GM23248 (cell line): ENCODE measurements at regions not wholly inside any gene's neighbourhood (a gene's known extent, or its start where the extent isn't known, plus 50 kb on each side); places are given as distances from the start of the nearest gene placed in this dataset.

Experiments
- DNase-seq: peaks from one replicate; pipeline ENCODE4 v3.0.0-alpha.2; 2015
- H2AFZ ChIP-seq: fragments of 200-600 bp; sonication (generic); 2 replicates; pipeline ENCODE4 v1.6.1; 2016; ENCODE audit warnings: antibody characterized with exemption
- H3F3A ChIP-seq: fragments of 200-600 bp; sonication (generic); 2 replicates; pipeline ENCODE4 v1.6.1; 2016; ENCODE audit warnings: mild to moderate bottlenecking, antibody characterized with exemption, mixed run types; ENCODE audit not compliant: insufficient read depth
- H3K27ac ChIP-seq: fragments of 200-600 bp; sonication (generic); 2 replicates; pipeline ENCODE4 v1.5.1; 2016; ENCODE audit warnings: mild to moderate bottlenecking
- H3K27me3 ChIP-seq: fragments of 200-600 bp; sonication (generic); replicated peaks from 2 replicates; pipeline ENCODE4 v1.6.1; 2016; ENCODE audit warnings: mild to moderate bottlenecking; ENCODE audit not compliant: insufficient read depth
- H3K36me3 ChIP-seq: fragments of 200-600 bp; sonication (generic); 2 replicates; pipeline ENCODE4 v1.6.1; 2016; ENCODE audit warnings: low read depth, mild to moderate bottlenecking
- H3K4me1 ChIP-seq: fragments of 200-600 bp; sonication (generic); 2 replicates; pipeline ENCODE4 v1.6.1; 2016; ENCODE audit warnings: mild to moderate bottlenecking; ENCODE audit not compliant: insufficient read depth
- H3K4me2 ChIP-seq: fragments of 200-600 bp; sonication (generic); one replicate; pipeline ENCODE4 v1.6.1; 2016; ENCODE audit warnings: mild to moderate bottlenecking; ENCODE audit not compliant: unreplicated experiment
- H3K4me3 ChIP-seq: fragments of 200-600 bp; sonication (generic); 2 replicates; pipeline ENCODE4 v1.5.1; 2016; ENCODE audit warnings: mild to moderate bottlenecking
- H3K79me2 ChIP-seq: fragments of 200-600 bp; sonication (generic); 2 replicates; pipeline ENCODE4 v1.6.1; 2016; ENCODE audit warnings: mild to moderate bottlenecking; ENCODE audit not compliant: insufficient read depth
- H3K9ac ChIP-seq: fragments of 200-600 bp; sonication (generic); 2 replicates; pipeline ENCODE4 v1.6.1; 2016; ENCODE audit warnings: mild to moderate bottlenecking
- H3K9me2 ChIP-seq: fragments of 200-600 bp; sonication (generic); 2 replicates; pipeline ENCODE4 v1.6.1; 2016; ENCODE audit warnings: mixed run types, mild to moderate bottlenecking, moderate library complexity; ENCODE audit not compliant: insufficient read depth
- H3K9me3 ChIP-seq: fragments of 200-600 bp; sonication (generic); one replicate; pipeline ENCODE4 v1.6.1; 2017; ENCODE audit warnings: low read depth
- H4K20me1 ChIP-seq: fragments of 200-600 bp; sonication (generic); 2 replicates; pipeline ENCODE4 v1.6.0; 2016; ENCODE audit not compliant: insufficient read depth
- EZH2 ChIP-seq: fragments of 200-600 bp; sonication (generic); IDR thresholded peaks from 2 replicates; pipeline ENCODE4 v1.6.1; 2018; ENCODE audit warnings: antibody characterized with exemption, mild to moderate bottlenecking; ENCODE audit not compliant: insufficient read depth, poor library complexity, severe bottlenecking
- EZH2phosphoT487 ChIP-seq: fragments of 200-600 bp; sonication (generic); IDR thresholded peaks from 2 replicates; pipeline ENCODE4 v1.6.1; 2018; ENCODE audit warnings: antibody characterized with exemption, moderate library complexity, mild to moderate bottlenecking, low read depth; ENCODE audit not compliant: insufficient read depth
- WGBS, 2 experiments: methylation state at CpG; one replicate each; pipeline ENCODE4 v1.1.6; 2015 to 2017; ENCODE audit warnings: low lambda C conversion rate in 2 of 2, low coverage in 1 of 2; ENCODE audit errors: missing lambda C conversion rate in 2 of 2; 5-methylcytosine and 5-hydroxymethylcytosine counted together
- in situ Hi-C: fragments of 300-500 bp; cut with MboI; formaldehyde crosslinking; loops from 2 replicates; pipeline ENCODE4 v1.15.0; 2020

- H3K79me2 ChIP-seq = no peaks in the 10 kb centered on the region
- 72% methylated on average over 20 of the region's 22 CpGs for WGBS, 2 experiments
These were observed 242.8 kb downstream of the CCSER2 start for GRCh38 chr10:84571146-84571545.

GRCh38 chr10:84574102-84574501, 245.7 kb downstream of the CCSER2 start:
- no peak overlapping the region for H2AFZ ChIP-seq
- H3K4me2 ChIP-seq = no peak overlapping the region
- no peaks in the 10 kb centered on the region for H3K79me2 ChIP-seq
- peak; percentile 14 for DNase-seq
- H3K27ac ChIP-seq = no peak overlapping the region
- H3K4me3 ChIP-seq = no peak overlapping the region
- in situ Hi-C loops = no loop called here
- H3K9me2 ChIP-seq = no peaks in the 10 kb centered on the region
- WGBS, 2 experiments = 17 to 21% methylated on average over 1 of the region's 1 CpG
- H3K36me3 ChIP-seq = no peaks in the 10 kb centered on the region
- H3F3A ChIP-seq = no peaks in the 10 kb centered on the region
- H3K9ac ChIP-seq = no peak overlapping the region
- H3K4me1 ChIP-seq = no peaks in the 10 kb centered on the region
- no peaks in the 10 kb centered on the region for H4K20me1 ChIP-seq
- no peak for TF ChIP-seq EZH2phosphoT487
- TF ChIP-seq EZH2 = no peak
- no peaks in the 10 kb centered on the region for H3K9me3 ChIP-seq
- H3K27me3 ChIP-seq = no peaks in the 10 kb centered on the region

More at GRCh38 chr10:84571146-84571545, 242.8 kb downstream of the CCSER2 start:
- Histone ChIP-seq H3K9me3 (no peaks in the 10 kb centered on the region), H4K20me1 (no peaks in the 10 kb centered on the region), H3K27me3 (no peaks in the 10 kb centered on the region), H3K9me2 (no peaks in the 10 kb centered on the region), H3K4me1 (no peaks in the 10 kb centered on the region), H3K4me3 (no peak overlapping the region), H3K27ac (no peak overlapping the region), H2AFZ (no peak overlapping the region), H3K9ac (no peak overlapping the region), H3F3A (no peaks in the 10 kb centered on the region), H3K36me3 (no peaks in the 10 kb centered on the region), H3K4me2 (no peak overlapping the region)
- TF ChIP-seq EZH2phosphoT487 = no peak
- TF ChIP-seq EZH2 = no peak
- in situ Hi-C loops = no loop called here
- DNase-seq = no peak

DNA sequence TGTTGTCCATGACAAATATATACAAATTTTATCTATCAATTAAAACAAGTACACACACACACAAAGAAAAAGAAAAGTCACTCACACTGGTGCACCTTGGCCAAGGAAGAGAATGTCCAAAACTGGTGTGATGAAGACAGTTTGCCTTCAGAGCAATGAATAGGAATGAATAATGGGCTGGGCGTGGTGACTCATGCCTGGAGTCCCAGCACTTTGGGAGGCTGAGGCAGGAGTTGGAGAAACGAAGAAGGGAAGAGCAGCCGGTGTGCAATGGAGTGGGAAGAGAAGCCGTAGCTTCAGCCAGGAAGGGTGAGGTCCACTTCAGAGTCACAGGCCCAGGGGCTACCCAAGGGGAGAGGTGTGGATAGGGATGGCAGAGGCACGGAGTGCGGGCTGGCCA, 253.6 kb downstream of the CCSER2 start:
- Histone ChIP-seq H4K20me1 (no peaks in the 10 kb centered on the region), H3K9ac (no peak overlapping the region), H3K4me1 (no peaks in the 10 kb centered on the region), H3F3A (no peaks in the 10 kb centered on the region), H3K4me3 (no peak overlapping the region), H3K4me2 (no peak overlapping the region), H3K9me2 (no peaks in the 10 kb centered on the region), H2AFZ (no peak overlapping the region), H3K79me2 (no peaks in the 10 kb centered on the region), H3K9me3 (no peaks in the 10 kb centered on the region), H3K27ac (no peak overlapping the region), H3K36me3 (no peaks in the 10 kb centered on the region), H3K27me3 (no peaks in the 10 kb centered on the region)
- DNase-seq = no peak
- no peak for TF ChIP-seq EZH2
- TF ChIP-seq EZH2phosphoT487 = no peak
- WGBS, 2 experiments = 29 to 36% methylated on average over 6 of the region's 6 CpGs
- in situ Hi-C loops = no loop called here

DNA sequence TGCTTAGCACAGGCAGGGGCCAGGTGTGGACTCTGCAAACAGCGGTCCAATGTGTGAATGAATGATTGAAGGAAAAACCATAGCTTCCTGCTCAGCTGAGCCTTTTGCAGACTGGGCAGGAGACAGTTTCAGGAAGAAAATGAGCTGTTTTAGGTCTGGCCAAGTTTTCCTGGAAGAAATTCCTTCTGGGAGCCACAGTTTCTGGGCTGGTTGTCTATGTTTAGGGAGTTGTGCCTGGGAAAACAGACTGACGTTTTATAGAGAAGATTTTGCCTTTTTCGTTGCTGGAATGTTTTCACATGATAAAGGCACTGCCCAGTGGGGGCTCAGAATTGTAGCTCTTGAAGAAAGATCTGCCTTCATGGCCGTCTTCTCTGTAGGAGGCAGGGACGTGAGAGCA, 255.1 kb downstream of the CCSER2 start:
- no peaks in the 10 kb centered on the region for H4K20me1 ChIP-seq
- no peaks in the 10 kb centered on the region for H3K9me3 ChIP-seq
- WGBS, 2 experiments = 13 to 17% methylated on average over 5 of the region's 5 CpGs
- H3K4me2 ChIP-seq = no peak overlapping the region
- TF ChIP-seq EZH2phosphoT487 (no peak), EZH2 (no peak)
- no peak overlapping the region for H2AFZ ChIP-seq
- H3K36me3 ChIP-seq = no peaks in the 10 kb centered on the region
- no peaks in the 10 kb centered on the region for H3K4me1 ChIP-seq
- no peaks in the 10 kb centered on the region for H3K79me2 ChIP-seq
- H3K9me2 ChIP-seq = no peaks in the 10 kb centered on the region
- H3K27ac ChIP-seq = no peak overlapping the region
- H3F3A ChIP-seq = no peaks in the 10 kb centered on the region
- H3K27me3 ChIP-seq = no peaks in the 10 kb centered on the region
- in situ Hi-C loops = no loop called here
- no peak overlapping the region for H3K9ac ChIP-seq
- DNase-seq = no peak
- H3K4me3 ChIP-seq = no peak overlapping the region

DNA sequence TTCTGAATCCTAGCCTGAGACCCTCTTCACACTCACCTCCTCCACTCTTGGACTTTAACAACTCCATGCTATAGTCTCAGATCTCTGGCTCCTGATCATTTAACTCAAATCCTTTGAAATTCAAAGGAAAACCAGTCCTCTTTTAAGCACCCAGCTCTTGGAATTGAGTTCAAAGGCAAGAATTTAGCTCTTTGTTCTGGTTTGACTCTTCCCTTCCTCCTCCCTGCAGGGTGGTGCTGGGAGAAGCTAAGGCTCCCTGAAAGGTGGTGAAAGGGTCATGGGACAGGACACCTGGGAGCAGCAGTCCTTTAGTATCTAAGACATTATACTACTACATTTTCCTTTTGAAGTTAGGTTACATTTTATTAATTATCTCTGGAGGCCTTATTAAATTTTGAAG, 259.4 kb downstream of the CCSER2 start:
- Histone ChIP-seq H3K4me3 (no peak overlapping the region), H3F3A (no peaks in the 10 kb centered on the region), H4K20me1 (no peaks in the 10 kb centered on the region), H2AFZ (no peak overlapping the region), H3K27ac (no peak overlapping the region), H3K36me3 (no peaks in the 10 kb centered on the region), H3K4me1 (no peaks in the 10 kb centered on the region), H3K79me2 (no peaks in the 10 kb centered on the region), H3K9ac (no peak overlapping the region), H3K27me3 (no peaks in the 10 kb centered on the region), H3K9me2 (no peaks in the 10 kb centered on the region), H3K4me2 (no peak overlapping the region), H3K9me3 (no peaks in the 10 kb centered on the region)
- in situ Hi-C loops = no loop called here
- DNase-seq = no peak
- TF ChIP-seq EZH2 (no peak), EZH2phosphoT487 (no peak)
